IMR-90 (cell line): ENCODE measurements at regions not wholly inside any gene's neighbourhood (a gene's known extent, or its start where the extent isn't known, plus 50 kb on each side); places are given as distances from the start of the nearest gene placed in this dataset.

Experiments used
- ATAC-seq: fragments of 200-7000 bp; cut with Tn5 transposase; 2 replicates; pipeline ENCODE4 v1.9.1; 2020; ENCODE audit warnings: low read depth, mild to moderate bottlenecking, moderate library complexity
- BruUV-seq: library from RNA; stranded (reverse); fragments of 400-500 nt; replicated peaks from 2 replicates; lab custom pipeline; 2021; lab: Mats Ljungman, UMichigan
- CTCF ChIA-PET: fragments of 300-600 bp; formaldehyde crosslinking; extraction: SDS; loops from one replicate; lab custom pipeline; 2021; ENCODE audit warnings: antibody characterized with exemption; lab: Yijun Ruan, JAX
- POLR2A ChIA-PET: fragments of 300-600 bp; sonication (Branson Sonifier 250); formaldehyde crosslinking; loops from one replicate; lab custom pipeline; 2022; ENCODE audit warnings: antibody characterized with exemption; ENCODE audit not compliant: unreplicated experiment; lab: Charles Lee
- DNase-seq: peaks from one replicate; pipeline ENCODE4 v3.0.0; 2013
- H2AFZ ChIP-seq: replicated peaks from 2 replicates; pipeline ENCODE3; 2013; ENCODE audit warnings: low read length, mild to moderate bottlenecking; ENCODE audit not compliant: poor library complexity
- H2AK5ac ChIP-seq: 2 replicates; pipeline ENCODE4 v1.6.1; 2013; ENCODE audit warnings: low read depth, low read length, inconsistent platforms
- H2AK9ac ChIP-seq: replicated peaks from 2 replicates; pipeline ENCODE3; 2013; ENCODE audit warnings: mild to moderate bottlenecking, low read depth, low read length, moderate library complexity; ENCODE audit not compliant: poor library complexity
- H2BK120ac ChIP-seq: 2 replicates; pipeline ENCODE4 v1.6.1; 2013; ENCODE audit warnings: low read depth, low read length, inconsistent platforms
- H2BK15ac ChIP-seq: 3 replicates; pipeline ENCODE4 v1.6.1; 2013; ENCODE audit warnings: low read depth, low read length, inconsistent platforms
- H2BK20ac ChIP-seq: 2 replicates; pipeline ENCODE4 v1.6.1; 2013; ENCODE audit warnings: low read depth, mild to moderate bottlenecking, inconsistent platforms, low read length, moderate library complexity
- H2BK5ac ChIP-seq: 2 replicates; pipeline ENCODE4 v1.6.1; 2013; ENCODE audit warnings: mild to moderate bottlenecking, low read depth, low read length, inconsistent platforms; ENCODE audit not compliant: poor library complexity, severe bottlenecking
- H3K14ac ChIP-seq: replicated peaks from 2 replicates; pipeline ENCODE4 v1.6.1; 2013; ENCODE audit warnings: low read depth, low read length, inconsistent platforms
- H3K18ac ChIP-seq: 2 replicates; pipeline ENCODE4 v1.6.1; 2013; ENCODE audit warnings: low read depth, low read length, control low read depth
- H3K23ac ChIP-seq: 2 replicates; pipeline ENCODE4 v1.6.1; 2013; ENCODE audit warnings: low read depth, low read length, inconsistent platforms
- H3K27ac ChIP-seq: 2 replicates; pipeline ENCODE4 v1.5.1; 2013; ENCODE audit warnings: mild to moderate bottlenecking, control low read depth, low read length; ENCODE audit not compliant: insufficient read depth
- H3K27me3 ChIP-seq: 2 replicates; pipeline ENCODE4 v1.6.1; 2013; ENCODE audit warnings: low read length; ENCODE audit not compliant: control insufficient read depth, insufficient read depth
- H3K36me3 ChIP-seq: 2 replicates; pipeline ENCODE4 v1.6.1; 2013; ENCODE audit warnings: low read length, mixed read lengths; ENCODE audit not compliant: control insufficient read depth, insufficient read depth
- H3K4ac ChIP-seq: 2 replicates; pipeline ENCODE4 v1.6.1; 2013; ENCODE audit warnings: low read depth, low read length, inconsistent platforms
- H3K4me1 ChIP-seq: 2 replicates; pipeline ENCODE4 v1.6.1; 2013; ENCODE audit warnings: low read length, mixed read lengths; ENCODE audit not compliant: control insufficient read depth, insufficient read depth
- H3K4me2 ChIP-seq: 2 replicates; pipeline ENCODE4 v1.6.1; 2013; ENCODE audit warnings: low read depth, mild to moderate bottlenecking, control low read depth, low read length, moderate library complexity
- H3K4me3 ChIP-seq: 2 replicates; pipeline ENCODE4 v1.5.1; 2013; ENCODE audit warnings: low read depth, mild to moderate bottlenecking, control low read depth, low read length, moderate library complexity; ENCODE audit not compliant: insufficient read depth
- H3K56ac ChIP-seq: 2 replicates; pipeline ENCODE4 v1.6.1; 2013; ENCODE audit warnings: low read length, inconsistent platforms; ENCODE audit not compliant: insufficient read depth; ENCODE audit errors: extremely low read depth
- H3K79me1 ChIP-seq, 2 experiments: 2 replicates each; pipeline ENCODE4 v1.6.1; 2013; ENCODE audit warnings: low read length in 2 of 2, inconsistent platforms in 1 of 2, low read depth in 1 of 2
- H3K9ac ChIP-seq: 2 replicates; pipeline ENCODE4 v1.6.1; 2013; ENCODE audit warnings: low read depth, low read length, control low read depth
- H3K9me1 ChIP-seq: 2 replicates; pipeline ENCODE4 v1.6.1; 2013; ENCODE audit warnings: low read length, inconsistent platforms; ENCODE audit not compliant: insufficient read depth
- H3K9me3 ChIP-seq: 2 replicates; pipeline ENCODE4 v1.6.1; 2013; ENCODE audit warnings: low read length; ENCODE audit not compliant: control insufficient read depth, insufficient read depth
- H4K20me1 ChIP-seq: 2 replicates; pipeline ENCODE4 v1.6.1; 2013; ENCODE audit warnings: low read length, inconsistent platforms; ENCODE audit not compliant: insufficient read depth
- H4K5ac ChIP-seq: 2 replicates; pipeline ENCODE4 v1.6.1; 2013; ENCODE audit warnings: mild to moderate bottlenecking, low read depth, low read length, control low read depth
- H4K8ac ChIP-seq, 2 experiments: 2 replicates each; pipeline ENCODE4 v1.6.1; 2013; ENCODE audit warnings: low read depth in 2 of 2, low read length in 2 of 2, control low read depth in 1 of 2, inconsistent platforms in 1 of 2
- H4K91ac ChIP-seq: 2 replicates; pipeline ENCODE4 v1.6.1; 2013; ENCODE audit warnings: low read depth, low read length, inconsistent platforms; ENCODE audit not compliant: insufficient read depth
- BHLHE40 ChIP-seq: fragments of 150-350 bp; IDR thresholded peaks from 2 replicates; pipeline ENCODE4 v1.6.1; 2016; ENCODE audit warnings: mild to moderate bottlenecking, low read depth, low read length
- CEBPB ChIP-seq: IDR thresholded peaks from 2 replicates; pipeline ENCODE4 v1.6.1; 2012; ENCODE audit warnings: low read depth, low read length, improper control_type of control experiment
- CHD1 ChIP-seq: IDR thresholded peaks from 2 replicates; pipeline ENCODE4 v1.6.1; 2012; ENCODE audit warnings: low read depth, low read length, improper control_type of control experiment
- FOS ChIP-seq: fragments of 150-350 bp; IDR thresholded peaks from 2 replicates; pipeline ENCODE4 v1.6.1; 2016; ENCODE audit warnings: low read depth, low read length
- MAFK ChIP-seq: IDR thresholded peaks from 2 replicates; pipeline ENCODE4 v1.6.1; 2012; ENCODE audit warnings: low read depth, low read length, improper control_type of control experiment
- MAZ ChIP-seq: IDR thresholded peaks from 2 replicates; pipeline ENCODE4 v1.6.1; 2012; ENCODE audit warnings: low read depth, mild to moderate bottlenecking, low read length, improper control_type of control experiment, moderate library complexity, borderline replicate concordance
- MXI1 ChIP-seq: IDR thresholded peaks from 2 replicates; pipeline ENCODE4 v1.6.1; 2012; ENCODE audit warnings: low read depth, mild to moderate bottlenecking, low read length, moderate library complexity, borderline replicate concordance
- NFE2L2 ChIP-seq: fragments of 150-350 bp; IDR thresholded peaks from 2 replicates; pipeline ENCODE4 v1.6.1; 2016; ENCODE audit warnings: low read depth, mild to moderate bottlenecking, low read length
- POLR2A ChIP-seq: IDR thresholded peaks from 2 replicates; pipeline ENCODE4 v1.6.1; 2012; ENCODE audit warnings: mild to moderate bottlenecking, low read depth, low read length
- RAD21 ChIP-seq: IDR thresholded peaks from 2 replicates; pipeline ENCODE4 v1.6.1; 2012; ENCODE audit warnings: low read length, improper control_type of control experiment
- RCOR1 ChIP-seq: IDR thresholded peaks from 2 replicates; pipeline ENCODE4 v1.6.1; 2012; ENCODE audit warnings: mild to moderate bottlenecking, low read length, improper control_type of control experiment; ENCODE audit not compliant: insufficient replicate concordance
- SMC3 ChIP-seq: fragments of 150-350 bp; IDR thresholded peaks from 2 replicates; pipeline ENCODE4 v1.6.1; 2016; ENCODE audit warnings: low read depth, mild to moderate bottlenecking, antibody characterized with exemption, low read length, moderate library complexity
- WGBS, 2 experiments: methylation state at CpG; one replicate each; pipeline versions ENCODE4 v1.1.5 to v1.1.7; 2013; ENCODE audit warnings: missing lambda C conversion rate in 2 of 2; ENCODE audit not compliant: insufficient read length in 1 of 2; ENCODE audit errors: extremely low coverage in 2 of 2; 5-methylcytosine and 5-hydroxymethylcytosine counted together
- dilution Hi-C: fragments of 300-500 bp; cut with HindIII; formaldehyde crosslinking; loops from one replicate; pipeline ENCODE4 v1.14.3; 2018; ENCODE audit warnings: low sequenced_read_pairs; ENCODE audit not compliant: unreplicated experiment
- in situ Hi-C: fragments of 300-500 bp; cut with MboI; formaldehyde crosslinking; loops from 3 replicates; pipeline ENCODE4 v1.14.3; 2019; ENCODE audit warnings: low sequenced_read_pairs, inconsistent platforms, mixed read lengths
- intact Hi-C: fragments of 100-400 bp; cut with micrococcal nuclease; formaldehyde crosslinking; loops from 2 replicates; pipeline ENCODE4 v1.10.0; 2022
- TF ChIP-seq, protein P1 (sequence below): fragments of 150-350 bp; IDR thresholded peaks from 2 replicates; pipeline ENCODE4 v1.6.1; 2017; ENCODE audit warnings: mild to moderate bottlenecking, antibody characterized with exemption, low read length, low read depth
- TF ChIP-seq, protein P2 (sequence below): fragments of 150-350 bp; IDR thresholded peaks from 2 replicates; pipeline ENCODE4 v1.6.1; 2016; ENCODE audit warnings: low read depth, mild to moderate bottlenecking, low read length, moderate library complexity, borderline replicate concordance
- TF ChIP-seq, protein P3 (sequence below): conservative IDR thresholded peaks from 2 replicates; pipeline ENCODE4 v1.5.1; 2012; ENCODE audit warnings: mild to moderate bottlenecking, low read depth, low read length, improper control_type of control experiment

GRCh38 chr12:123061441-123062205 is 81.1 kb downstream of the ARL6IP4 start:
- Histone ChIP-seq H3K4me2 (no peak overlapping the region), H4K5ac (no peak overlapping the region), H3K4ac (no peak overlapping the region; the same call in 1 of the 2 replicates), H3K9me3 (no peaks in the 10 kb centered on the region), H4K91ac (no peak overlapping the region), H4K20me1 (peaks cover 28% of the 10 kb centered on the region; the same call in 1 of the 2 replicates), H2BK5ac (no peak overlapping the region), H3K27me3 (no peaks in the 10 kb centered on the region), H2BK120ac (no peak overlapping the region), H2BK15ac (no peak overlapping the region), H3K14ac (no peak overlapping the region; the same call in 1 of the 2 replicates), H3K36me3 (peaks cover 1% of the 10 kb centered on the region; the same call in 1 of the 2 replicates), H2AFZ (no peak overlapping the region), H3K4me1 (peaks cover 21% of the 10 kb centered on the region), H3K27ac (no peak overlapping the region), H3K9ac (no peak overlapping the region), H2AK5ac (peak overlapping the region; percentile 10; the same call in 1 of the 2 replicates), H3K18ac (no peak overlapping the region), H3K79me1 (peaks cover 4 to 34% of the 10 kb centered on the region in 2 experiments; a peak in 3 of 4 replicates), H3K4me3 (no peak overlapping the region), H4K8ac (no peak overlapping the region), H2AK9ac (no peak overlapping the region), H3K56ac (no peak overlapping the region), H3K23ac (no peak overlapping the region), H2BK20ac (peak overlapping the region; percentile 35; the same call in 1 of the 2 replicates), H3K9me1 (peaks cover 38% of the 10 kb centered on the region)
- in situ Hi-C loops, result no loop called here
- ATAC-seq, result no peak
- DNase-seq, result peak; percentile 31
- no TSS peak for BruUV-seq
- intact Hi-C loops, result no loop called here
- 82% methylated on average over 3 of the region's 9 CpGs; no CpG with 5 or more reads in 1 of the 2 experiments for WGBS, 2 experiments
- ChIA-PET POLR2A (no interaction called here), CTCF (no interaction called here)
- dilution Hi-C loops, result no loop called here
- TF ChIP-seq FOS (no peak), MAFK (no peak), SMC3 (no peak), MXI1 (no peak), NFE2L2 (no peak), POLR2A (no peak), BHLHE40 (no peak), RAD21 (no peak), CHD1 (no peak), RCOR1 (no peak), CEBPB (no peak), MAZ (no peak)
- TF ChIP-seq, protein P1, sequence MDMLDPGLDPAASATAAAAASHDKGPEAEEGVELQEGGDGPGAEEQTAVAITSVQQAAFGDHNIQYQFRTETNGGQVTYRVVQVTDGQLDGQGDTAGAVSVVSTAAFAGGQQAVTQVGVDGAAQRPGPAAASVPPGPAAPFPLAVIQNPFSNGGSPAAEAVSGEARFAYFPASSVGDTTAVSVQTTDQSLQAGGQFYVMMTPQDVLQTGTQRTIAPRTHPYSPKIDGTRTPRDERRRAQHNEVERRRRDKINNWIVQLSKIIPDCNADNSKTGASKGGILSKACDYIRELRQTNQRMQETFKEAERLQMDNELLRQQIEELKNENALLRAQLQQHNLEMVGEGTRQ, result no peak
- TF ChIP-seq, protein P2, sequence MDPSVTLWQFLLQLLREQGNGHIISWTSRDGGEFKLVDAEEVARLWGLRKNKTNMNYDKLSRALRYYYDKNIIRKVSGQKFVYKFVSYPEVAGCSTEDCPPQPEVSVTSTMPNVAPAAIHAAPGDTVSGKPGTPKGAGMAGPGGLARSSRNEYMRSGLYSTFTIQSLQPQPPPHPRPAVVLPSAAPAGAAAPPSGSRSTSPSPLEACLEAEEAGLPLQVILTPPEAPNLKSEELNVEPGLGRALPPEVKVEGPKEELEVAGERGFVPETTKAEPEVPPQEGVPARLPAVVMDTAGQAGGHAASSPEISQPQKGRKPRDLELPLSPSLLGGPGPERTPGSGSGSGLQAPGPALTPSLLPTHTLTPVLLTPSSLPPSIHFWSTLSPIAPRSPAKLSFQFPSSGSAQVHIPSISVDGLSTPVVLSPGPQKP, result no peak
- TF ChIP-seq, protein P3, sequence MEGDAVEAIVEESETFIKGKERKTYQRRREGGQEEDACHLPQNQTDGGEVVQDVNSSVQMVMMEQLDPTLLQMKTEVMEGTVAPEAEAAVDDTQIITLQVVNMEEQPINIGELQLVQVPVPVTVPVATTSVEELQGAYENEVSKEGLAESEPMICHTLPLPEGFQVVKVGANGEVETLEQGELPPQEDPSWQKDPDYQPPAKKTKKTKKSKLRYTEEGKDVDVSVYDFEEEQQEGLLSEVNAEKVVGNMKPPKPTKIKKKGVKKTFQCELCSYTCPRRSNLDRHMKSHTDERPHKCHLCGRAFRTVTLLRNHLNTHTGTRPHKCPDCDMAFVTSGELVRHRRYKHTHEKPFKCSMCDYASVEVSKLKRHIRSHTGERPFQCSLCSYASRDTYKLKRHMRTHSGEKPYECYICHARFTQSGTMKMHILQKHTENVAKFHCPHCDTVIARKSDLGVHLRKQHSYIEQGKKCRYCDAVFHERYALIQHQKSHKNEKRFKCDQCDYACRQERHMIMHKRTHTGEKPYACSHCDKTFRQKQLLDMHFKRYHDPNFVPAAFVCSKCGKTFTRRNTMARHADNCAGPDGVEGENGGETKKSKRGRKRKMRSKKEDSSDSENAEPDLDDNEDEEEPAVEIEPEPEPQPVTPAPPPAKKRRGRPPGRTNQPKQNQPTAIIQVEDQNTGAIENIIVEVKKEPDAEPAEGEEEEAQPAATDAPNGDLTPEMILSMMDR, result no peak
